ENCODE measurements at regions not wholly inside any gene's neighbourhood (a gene's known extent, or its start where the extent isn't known, plus 50 kb on each side); places are given as distances from the start of the nearest gene placed in this dataset.

DNA sequence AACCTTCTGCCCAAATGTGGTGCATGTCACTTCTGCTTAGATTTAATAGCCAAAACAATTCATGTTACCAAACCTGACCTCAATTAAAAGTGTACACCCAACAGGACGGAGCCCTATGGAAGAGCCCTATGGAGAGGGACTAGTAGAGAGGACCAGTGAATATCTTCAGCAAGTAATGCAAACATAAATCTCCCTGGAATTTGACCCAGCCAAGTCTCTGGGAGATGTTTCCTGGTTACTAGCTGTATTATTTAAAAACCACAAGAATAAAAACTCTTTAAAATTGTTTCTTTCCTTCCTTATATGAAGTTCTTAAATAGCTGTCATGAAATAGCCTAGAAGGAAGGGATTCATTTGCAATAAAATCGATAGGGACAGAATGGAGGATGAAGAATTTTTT lies 255.8 kb downstream of the CDH11 start:
- TF ChIP-seq, protein P1, sequence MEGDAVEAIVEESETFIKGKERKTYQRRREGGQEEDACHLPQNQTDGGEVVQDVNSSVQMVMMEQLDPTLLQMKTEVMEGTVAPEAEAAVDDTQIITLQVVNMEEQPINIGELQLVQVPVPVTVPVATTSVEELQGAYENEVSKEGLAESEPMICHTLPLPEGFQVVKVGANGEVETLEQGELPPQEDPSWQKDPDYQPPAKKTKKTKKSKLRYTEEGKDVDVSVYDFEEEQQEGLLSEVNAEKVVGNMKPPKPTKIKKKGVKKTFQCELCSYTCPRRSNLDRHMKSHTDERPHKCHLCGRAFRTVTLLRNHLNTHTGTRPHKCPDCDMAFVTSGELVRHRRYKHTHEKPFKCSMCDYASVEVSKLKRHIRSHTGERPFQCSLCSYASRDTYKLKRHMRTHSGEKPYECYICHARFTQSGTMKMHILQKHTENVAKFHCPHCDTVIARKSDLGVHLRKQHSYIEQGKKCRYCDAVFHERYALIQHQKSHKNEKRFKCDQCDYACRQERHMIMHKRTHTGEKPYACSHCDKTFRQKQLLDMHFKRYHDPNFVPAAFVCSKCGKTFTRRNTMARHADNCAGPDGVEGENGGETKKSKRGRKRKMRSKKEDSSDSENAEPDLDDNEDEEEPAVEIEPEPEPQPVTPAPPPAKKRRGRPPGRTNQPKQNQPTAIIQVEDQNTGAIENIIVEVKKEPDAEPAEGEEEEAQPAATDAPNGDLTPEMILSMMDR (IDR thresholded peaks at IDR 0.05) = no peak
- no peak for TF ChIP-seq POLR2A (IDR thresholded peaks at IDR 0.05)
